ENCODE measurements at regions not wholly inside any gene's neighbourhood (a gene's known extent, or its start where the extent isn't known, plus 50 kb on each side); places are given as distances from the start of the nearest gene placed in this dataset.
A peak's percentile ranks its signal among the peaks of the same experiment; 100 is the strongest.

GRCh38 chr18:43650426-43650825, 373.1 kb upstream of the SYT4 start:
- no peak for DNase-seq

DNA sequence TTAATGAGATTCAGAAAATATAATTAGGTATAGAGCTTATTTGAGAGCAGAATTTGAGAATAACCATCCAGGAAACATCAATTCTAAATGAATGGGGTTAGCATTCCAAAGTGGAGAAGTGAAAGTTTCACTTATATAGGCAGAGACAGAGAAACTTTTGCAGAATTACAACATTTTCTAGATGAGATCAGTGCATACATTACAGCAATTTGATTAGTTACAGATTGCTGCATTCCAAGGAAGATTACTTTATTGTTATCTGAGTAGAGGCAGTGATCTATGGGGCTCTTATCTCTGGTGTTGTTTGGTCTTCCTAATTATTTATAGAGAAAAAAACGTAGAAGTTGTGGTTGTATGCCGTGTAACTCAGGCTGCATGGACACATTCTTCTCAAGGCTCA, 373.8 kb upstream of the SYT4 start:
- no peak for DNase-seq

- no peak for DNase-seq
Observed at GRCh38 chr18:43656547-43656946, 379.3 kb upstream of the SYT4 start.

GRCh38 chr18:43661570-43661969, 384.3 kb upstream of the SYT4 start:
- no peak for DNase-seq

GRCh38 chr18:43662657-43663056, 385.4 kb upstream of the SYT4 start:
- no peak for DNase-seq

- no peak for DNase-seq
Observed at GRCh38 chr18:43663159-43663558, 385.9 kb upstream of the SYT4 start.

- no peak for DNase-seq
Observed at GRCh38 chr18:43664487-43665008, 387.3 kb upstream of the SYT4 start.

DNA sequence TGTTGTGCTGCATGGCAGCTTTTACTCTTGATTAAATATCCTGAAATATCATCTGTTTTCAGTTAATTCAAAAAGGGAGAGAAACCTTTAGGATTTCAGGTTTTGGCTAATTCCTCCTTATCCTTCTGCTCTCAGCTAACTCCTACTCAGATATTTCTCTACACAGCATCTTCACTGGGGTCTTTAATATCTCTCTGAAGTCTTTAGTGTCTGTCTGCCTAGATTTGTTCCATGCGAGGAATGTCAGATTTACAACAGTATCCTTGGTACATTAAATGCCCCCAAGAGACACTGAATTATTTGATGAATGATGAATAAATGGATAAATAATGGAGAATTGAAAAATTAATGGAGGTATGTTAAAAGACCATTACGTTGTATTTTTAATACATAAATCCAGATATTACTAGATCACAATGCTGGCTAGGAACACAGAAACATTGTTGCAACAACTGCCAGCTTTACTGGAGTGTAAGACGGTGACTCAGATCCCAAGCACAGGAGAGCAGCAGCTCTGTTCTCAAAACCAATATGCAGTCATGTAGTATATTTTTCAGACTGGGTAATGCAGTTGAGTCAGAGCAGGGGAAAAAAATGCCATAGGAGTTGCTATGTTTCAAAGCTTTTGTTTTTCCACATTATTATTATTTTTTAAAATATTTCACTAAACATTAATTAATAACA, 388.0 kb upstream of the SYT4 start:
- no peak for DNase-seq

GRCh38 chr18:43668866-43669265, 391.6 kb upstream of the SYT4 start:
- DNase-seq = no peak

DNA sequence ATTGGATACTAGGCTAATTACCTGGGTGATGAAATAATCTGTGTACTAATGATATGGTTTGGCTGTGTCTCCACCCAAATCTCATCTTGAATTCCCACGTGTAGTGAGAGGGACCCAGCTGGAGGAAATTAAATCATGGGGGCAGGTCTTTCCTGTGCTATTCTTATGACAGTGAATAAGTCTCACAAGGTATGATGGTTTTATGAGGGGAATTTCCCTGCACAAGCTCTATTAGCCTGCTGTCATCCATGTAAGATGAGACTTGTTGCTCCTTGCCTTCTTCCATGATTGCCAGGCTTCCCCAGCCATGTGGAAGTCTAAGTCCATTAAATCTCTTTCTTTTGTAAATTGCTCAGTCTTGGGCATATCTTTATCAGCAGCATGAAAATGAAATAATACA, 394.1 kb upstream of the SYT4 start:
- DNase-seq = no peak

- peak; percentile 25 for DNase-seq
Observed at GRCh38 chr18:43680096-43680495, 402.8 kb upstream of the SYT4 start.

GRCh38 chr18:43681661-43682060, 404.4 kb upstream of the SYT4 start:
- no peak for DNase-seq

DNA sequence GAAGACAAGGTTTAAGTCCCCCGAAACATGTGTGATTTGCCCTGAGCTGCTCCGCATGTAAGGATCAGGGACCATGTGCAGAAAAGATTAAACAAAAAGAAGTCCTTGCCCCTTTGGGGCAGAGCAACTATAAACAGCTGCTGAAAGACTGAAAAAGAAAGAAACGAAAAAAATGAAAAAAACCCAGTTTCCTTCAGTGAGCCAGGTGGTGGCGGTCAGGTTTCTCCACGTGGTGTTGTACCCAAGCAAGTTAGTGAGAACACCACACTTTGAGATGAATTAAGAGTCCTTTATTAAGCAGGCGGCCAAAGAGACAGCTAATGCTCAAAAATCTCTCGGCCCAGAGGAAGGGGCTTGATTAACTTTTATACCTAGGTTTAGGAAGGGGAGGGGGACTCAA, 404.9 kb upstream of the SYT4 start:
- no peak for DNase-seq

- no peak for DNase-seq
Observed at GRCh38 chr18:43686709-43687108, 409.4 kb upstream of the SYT4 start.

DNA sequence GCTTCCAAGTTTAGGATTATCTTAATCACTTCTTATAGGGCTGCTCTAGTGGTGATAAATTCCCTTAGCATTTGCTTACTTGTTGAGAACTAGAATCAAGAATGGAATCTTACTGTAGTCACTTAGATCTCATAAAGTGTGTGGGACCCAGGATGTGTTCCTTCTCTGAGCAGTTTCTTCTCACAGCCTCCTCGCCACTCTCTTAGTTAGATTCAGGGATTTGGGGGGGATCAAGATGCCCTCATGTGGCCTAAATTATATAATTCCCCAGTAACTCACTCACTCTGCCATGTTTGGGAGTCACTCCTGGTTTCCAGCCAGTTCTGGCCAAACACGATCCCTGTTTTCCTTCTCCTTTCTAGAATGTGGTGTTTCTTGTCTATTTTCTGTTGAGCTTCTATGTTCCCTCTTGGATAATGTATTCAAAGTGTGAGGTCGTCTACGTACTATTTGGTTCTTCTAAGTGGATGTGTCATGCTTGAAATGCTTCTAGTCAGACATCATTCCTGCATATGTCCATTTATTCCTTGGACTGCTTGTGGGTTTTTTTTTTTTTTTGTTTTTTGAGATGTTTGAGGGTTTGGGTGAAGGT, 414.9 kb upstream of the SYT4 start:
- DNase-seq = no peak

GRCh38 chr18:43702399-43702798, 425.1 kb upstream of the SYT4 start:
- DNase-seq = no peak

GRCh38 chr18:43703050-43703449, 425.8 kb upstream of the SYT4 start:
- DNase-seq = no peak

DNA sequence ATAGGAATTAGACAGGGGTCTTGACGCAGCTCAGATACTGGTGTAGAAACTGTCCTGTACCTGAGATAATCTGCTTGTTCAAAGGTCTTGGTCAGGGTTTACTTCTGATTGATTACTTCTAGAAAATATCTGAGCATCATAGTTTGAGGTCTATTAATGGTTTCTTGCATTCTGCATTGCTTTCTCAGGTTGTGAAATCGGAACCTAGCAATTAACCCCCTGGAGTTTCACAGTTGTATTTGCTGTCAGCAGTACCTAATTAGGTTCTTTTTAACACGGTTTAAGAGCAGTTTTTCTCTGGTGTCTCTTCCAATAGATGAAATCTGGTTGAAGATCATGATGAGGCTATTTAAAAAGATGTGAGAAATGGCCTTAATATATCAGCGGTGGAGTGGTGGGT, 428.6 kb upstream of the SYT4 start:
- no peak for DNase-seq

- DNase-seq = no peak
Observed at GRCh38 chr18:43710135-43710534, 432.8 kb upstream of the SYT4 start.

GRCh38 chr18:43714343-43715010, 437.2 kb upstream of the SYT4 start:
- no peak for DNase-seq

- no peak for DNase-seq
Observed at GRCh38 chr18:43719267-43719795, 442.0 kb upstream of the SYT4 start.

- DNase-seq = no peak
Observed at GRCh38 chr18:43720041-43720440, 442.8 kb upstream of the SYT4 start.

DNA sequence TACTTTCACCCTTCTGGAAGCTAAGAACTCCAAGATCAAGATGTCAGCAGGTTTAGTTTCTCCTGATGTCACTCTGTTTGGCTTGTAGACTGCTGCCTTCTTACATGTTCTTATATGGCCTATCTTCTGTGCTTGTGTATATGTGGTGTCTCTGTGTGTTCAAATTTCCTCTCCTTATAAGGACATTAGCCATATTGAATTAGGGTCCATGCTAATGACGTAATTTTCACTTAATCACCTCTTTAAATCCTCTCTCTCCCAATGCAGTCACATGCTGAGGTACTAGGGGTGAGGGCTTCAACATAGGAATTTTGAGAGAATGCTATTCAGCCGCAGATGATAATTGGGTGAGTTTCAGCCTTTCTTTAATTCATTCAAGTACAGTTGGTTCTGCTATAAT, 458.3 kb upstream of the SYT4 start:
- DNase-seq = no peak

Measured in femur (tissue), 1 donor.